GM20000 (cell line): ENCODE measurements at regions not wholly inside any gene's neighbourhood (a gene's known extent, or its start where the extent isn't known, plus 50 kb on each side); places are given as distances from the start of the nearest gene placed in this dataset.

Experiments used
- DNase-seq: peaks from one replicate; pipeline ENCODE4 v3.0.0; 2012; ENCODE audit warnings: low spot score
- TF ChIP-seq, protein P1 (sequence below): IDR thresholded peaks from 2 replicates; pipeline ENCODE4 v1.5.1; 2012; ENCODE audit warnings: mild to moderate bottlenecking, control low read depth; ENCODE audit errors: extremely low read depth, missing control alignments

DNA sequence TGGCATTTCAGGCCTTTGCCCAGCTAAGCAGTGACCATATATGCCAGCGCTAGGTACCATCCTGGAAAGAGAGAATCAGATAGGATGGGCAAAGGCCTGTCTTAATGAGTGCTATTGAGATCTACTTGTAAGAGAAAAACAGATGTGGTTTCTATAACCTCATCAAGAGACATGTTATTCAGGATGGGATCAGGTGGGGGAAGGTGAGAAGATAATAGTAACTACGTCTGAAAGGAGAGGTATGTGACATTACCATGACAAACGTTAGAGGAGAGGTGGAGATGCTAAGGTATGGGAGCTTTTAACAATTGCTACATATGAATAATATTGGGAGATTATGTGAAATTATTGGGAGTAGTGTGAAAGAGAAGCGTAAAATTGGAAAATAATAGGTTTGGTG lies 204.2 kb upstream of the PLXNA2 start:
- TF ChIP-seq, protein P1, sequence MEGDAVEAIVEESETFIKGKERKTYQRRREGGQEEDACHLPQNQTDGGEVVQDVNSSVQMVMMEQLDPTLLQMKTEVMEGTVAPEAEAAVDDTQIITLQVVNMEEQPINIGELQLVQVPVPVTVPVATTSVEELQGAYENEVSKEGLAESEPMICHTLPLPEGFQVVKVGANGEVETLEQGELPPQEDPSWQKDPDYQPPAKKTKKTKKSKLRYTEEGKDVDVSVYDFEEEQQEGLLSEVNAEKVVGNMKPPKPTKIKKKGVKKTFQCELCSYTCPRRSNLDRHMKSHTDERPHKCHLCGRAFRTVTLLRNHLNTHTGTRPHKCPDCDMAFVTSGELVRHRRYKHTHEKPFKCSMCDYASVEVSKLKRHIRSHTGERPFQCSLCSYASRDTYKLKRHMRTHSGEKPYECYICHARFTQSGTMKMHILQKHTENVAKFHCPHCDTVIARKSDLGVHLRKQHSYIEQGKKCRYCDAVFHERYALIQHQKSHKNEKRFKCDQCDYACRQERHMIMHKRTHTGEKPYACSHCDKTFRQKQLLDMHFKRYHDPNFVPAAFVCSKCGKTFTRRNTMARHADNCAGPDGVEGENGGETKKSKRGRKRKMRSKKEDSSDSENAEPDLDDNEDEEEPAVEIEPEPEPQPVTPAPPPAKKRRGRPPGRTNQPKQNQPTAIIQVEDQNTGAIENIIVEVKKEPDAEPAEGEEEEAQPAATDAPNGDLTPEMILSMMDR: no peak
- DNase-seq: no peak

GRCh38 chr1:208449951-208450350 lies 205.8 kb upstream of the PLXNA2 start:
- no peak for DNase-seq
- TF ChIP-seq, protein P1: no peak

DNA sequence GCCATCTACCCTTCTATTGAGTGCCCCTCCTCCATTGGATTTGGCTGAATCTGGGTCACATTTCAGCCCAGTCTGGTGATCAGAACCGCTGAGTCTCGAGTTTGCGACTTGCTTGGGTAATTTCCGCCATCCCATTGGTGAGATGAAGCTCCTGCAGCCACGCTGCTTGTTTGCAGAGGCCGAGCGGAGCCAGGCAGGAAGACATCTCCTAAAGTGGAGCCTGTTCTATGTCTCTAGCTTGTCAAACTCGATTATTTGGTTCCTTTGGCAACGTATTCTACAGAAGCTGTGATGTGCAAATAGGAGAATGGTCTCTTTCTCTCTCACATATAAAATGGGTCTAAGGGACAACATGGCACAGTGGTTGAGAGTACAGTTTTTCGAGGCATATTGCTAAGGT lies 206.8 kb upstream of the PLXNA2 start:
- DNase-seq: no peak
- TF ChIP-seq, protein P1: no peak

DNA sequence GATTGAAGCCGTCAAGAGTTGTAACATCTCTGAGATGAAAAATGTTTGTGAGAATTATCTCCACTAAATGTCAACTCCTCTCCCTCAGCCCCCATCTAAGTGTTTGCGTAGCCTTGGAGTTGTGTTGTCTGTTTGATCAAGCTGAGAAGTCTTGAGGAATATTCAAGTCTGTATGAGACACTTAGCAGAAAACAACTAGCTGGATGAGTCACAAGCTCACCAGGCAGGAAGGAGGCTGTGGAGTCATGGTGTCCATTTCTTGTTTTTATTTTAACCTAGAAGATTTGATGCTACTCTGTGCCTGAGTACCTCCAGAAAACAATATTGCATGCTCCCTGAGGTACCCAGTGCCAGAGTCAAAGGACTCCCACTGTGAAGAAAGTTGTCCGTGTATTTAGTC lies 211.6 kb upstream of the PLXNA2 start:
- DNase-seq: no peak
- TF ChIP-seq, protein P1: no peak

DNA sequence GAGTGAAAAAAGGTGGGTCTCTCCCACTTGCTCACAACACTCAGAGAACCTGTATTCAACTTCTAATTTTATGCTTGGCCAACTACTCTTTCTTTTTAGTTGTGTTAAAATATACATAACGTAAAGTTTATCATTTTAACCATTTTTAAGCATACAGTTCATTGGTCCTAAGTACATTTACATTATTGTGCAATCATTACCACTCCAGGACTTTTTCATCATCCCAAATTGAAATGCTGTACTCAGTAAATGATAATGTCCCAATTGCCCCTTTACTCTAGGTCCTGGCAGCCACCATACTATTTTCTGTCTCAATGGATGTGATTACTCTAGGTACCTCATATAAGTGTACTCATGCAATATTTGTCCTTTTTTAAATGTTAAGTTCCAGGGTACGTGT lies 212.3 kb upstream of the PLXNA2 start:
- TF ChIP-seq, protein P1: no peak

DNA sequence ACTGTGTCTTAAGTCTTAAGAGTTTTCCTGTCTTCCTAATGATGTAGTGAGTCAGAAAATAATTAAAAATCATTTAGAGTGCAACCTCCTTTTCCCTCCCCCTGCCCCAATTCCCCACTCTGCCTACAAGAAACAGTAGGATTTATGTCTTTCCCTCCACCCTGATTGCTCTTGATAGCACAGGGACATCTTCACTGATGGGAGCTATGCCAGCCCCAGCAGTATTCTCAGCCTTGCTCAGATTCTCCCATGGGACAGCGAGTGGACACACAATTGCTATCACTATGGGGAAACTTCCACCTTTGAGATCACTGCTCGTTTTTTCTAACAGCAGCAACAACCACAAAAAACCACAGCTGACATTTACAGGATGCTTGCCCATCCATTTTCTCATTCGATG lies 216.6 kb upstream of the PLXNA2 start:
- TF ChIP-seq, protein P1: no peak

More for the DNA sequence above, 212.3 kb upstream of the PLXNA2 start:
- no peak for DNase-seq

GRCh38 chr1:208461680-208462079 lies 217.5 kb upstream of the PLXNA2 start:
- peak; percentile 24 for DNase-seq
- TF ChIP-seq, protein P1: peak; percentile 16

More for the DNA sequence above, 216.6 kb upstream of the PLXNA2 start:
- DNase-seq: no peak

DNA sequence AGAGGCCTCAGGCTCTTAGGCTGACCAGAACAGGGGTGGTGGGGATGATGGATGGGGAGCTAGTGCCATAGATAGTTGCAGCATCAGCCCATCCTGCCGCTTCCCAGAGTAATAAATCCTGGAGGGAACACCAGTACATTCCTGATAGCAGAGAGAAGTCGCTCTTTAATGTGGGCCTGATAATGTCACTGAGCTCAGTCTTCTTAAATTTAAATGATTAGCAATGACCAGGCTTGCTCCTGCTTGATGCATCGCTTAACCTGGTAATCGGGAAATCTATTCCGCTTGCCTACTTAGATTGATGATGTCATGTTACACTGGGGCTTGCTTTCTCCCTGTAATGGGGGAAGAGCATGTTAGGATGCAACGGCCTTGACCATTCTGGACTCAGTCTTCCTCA lies 218.6 kb upstream of the PLXNA2 start:
- DNase-seq: no peak
- TF ChIP-seq, protein P1: no peak
